H1 (cell line): ENCODE measurements at regions not wholly inside any gene's neighbourhood (a gene's known extent, or its start where the extent isn't known, plus 50 kb on each side); places are given as distances from the start of the nearest gene placed in this dataset.

Experiments
- ASH2L ChIP-seq: fragments of 200-600, 300-600 bp; sonication (generic); IDR thresholded peaks from one replicate; pipeline ENCODE4 v1.7.1; 2017; ENCODE audit warnings: low read length
- BCL11A ChIP-seq, 2 experiments: IDR thresholded peaks; one replicate each; pipeline ENCODE4 v1.6.1; 2011; ENCODE audit warnings: low read depth in 2 of 2, low read length in 2 of 2, mild to moderate bottlenecking in 2 of 2
- SAP30 ChIP-seq: fragments of 300-600 bp; sonication (generic); IDR thresholded peaks from 2 replicates; pipeline ENCODE4 v1.7.1; 2012; ENCODE audit warnings: low read length, moderate library complexity, mild to moderate bottlenecking, inconsistent platforms; ENCODE audit not compliant: insufficient read depth, insufficient replicate concordance
- TF ChIP-seq, protein P1 (sequence below): fragments of 300-600 bp; sonication (generic); IDR thresholded peaks from 2 replicates; pipeline ENCODE4 v1.7.1; 2012; ENCODE audit warnings: low read length, moderate library complexity, mild to moderate bottlenecking, inconsistent platforms; ENCODE audit not compliant: insufficient replicate concordance
- TF ChIP-seq, protein P2 (sequence below): IDR thresholded peaks from 2 replicates; pipeline ENCODE4 v1.6.1; 2012; ENCODE audit warnings: inconsistent platforms

GRCh38 chr6:74458536-74458935, 747.3 kb downstream of the COL12A1 start (continued):
- TF ChIP-seq, protein P1, sequence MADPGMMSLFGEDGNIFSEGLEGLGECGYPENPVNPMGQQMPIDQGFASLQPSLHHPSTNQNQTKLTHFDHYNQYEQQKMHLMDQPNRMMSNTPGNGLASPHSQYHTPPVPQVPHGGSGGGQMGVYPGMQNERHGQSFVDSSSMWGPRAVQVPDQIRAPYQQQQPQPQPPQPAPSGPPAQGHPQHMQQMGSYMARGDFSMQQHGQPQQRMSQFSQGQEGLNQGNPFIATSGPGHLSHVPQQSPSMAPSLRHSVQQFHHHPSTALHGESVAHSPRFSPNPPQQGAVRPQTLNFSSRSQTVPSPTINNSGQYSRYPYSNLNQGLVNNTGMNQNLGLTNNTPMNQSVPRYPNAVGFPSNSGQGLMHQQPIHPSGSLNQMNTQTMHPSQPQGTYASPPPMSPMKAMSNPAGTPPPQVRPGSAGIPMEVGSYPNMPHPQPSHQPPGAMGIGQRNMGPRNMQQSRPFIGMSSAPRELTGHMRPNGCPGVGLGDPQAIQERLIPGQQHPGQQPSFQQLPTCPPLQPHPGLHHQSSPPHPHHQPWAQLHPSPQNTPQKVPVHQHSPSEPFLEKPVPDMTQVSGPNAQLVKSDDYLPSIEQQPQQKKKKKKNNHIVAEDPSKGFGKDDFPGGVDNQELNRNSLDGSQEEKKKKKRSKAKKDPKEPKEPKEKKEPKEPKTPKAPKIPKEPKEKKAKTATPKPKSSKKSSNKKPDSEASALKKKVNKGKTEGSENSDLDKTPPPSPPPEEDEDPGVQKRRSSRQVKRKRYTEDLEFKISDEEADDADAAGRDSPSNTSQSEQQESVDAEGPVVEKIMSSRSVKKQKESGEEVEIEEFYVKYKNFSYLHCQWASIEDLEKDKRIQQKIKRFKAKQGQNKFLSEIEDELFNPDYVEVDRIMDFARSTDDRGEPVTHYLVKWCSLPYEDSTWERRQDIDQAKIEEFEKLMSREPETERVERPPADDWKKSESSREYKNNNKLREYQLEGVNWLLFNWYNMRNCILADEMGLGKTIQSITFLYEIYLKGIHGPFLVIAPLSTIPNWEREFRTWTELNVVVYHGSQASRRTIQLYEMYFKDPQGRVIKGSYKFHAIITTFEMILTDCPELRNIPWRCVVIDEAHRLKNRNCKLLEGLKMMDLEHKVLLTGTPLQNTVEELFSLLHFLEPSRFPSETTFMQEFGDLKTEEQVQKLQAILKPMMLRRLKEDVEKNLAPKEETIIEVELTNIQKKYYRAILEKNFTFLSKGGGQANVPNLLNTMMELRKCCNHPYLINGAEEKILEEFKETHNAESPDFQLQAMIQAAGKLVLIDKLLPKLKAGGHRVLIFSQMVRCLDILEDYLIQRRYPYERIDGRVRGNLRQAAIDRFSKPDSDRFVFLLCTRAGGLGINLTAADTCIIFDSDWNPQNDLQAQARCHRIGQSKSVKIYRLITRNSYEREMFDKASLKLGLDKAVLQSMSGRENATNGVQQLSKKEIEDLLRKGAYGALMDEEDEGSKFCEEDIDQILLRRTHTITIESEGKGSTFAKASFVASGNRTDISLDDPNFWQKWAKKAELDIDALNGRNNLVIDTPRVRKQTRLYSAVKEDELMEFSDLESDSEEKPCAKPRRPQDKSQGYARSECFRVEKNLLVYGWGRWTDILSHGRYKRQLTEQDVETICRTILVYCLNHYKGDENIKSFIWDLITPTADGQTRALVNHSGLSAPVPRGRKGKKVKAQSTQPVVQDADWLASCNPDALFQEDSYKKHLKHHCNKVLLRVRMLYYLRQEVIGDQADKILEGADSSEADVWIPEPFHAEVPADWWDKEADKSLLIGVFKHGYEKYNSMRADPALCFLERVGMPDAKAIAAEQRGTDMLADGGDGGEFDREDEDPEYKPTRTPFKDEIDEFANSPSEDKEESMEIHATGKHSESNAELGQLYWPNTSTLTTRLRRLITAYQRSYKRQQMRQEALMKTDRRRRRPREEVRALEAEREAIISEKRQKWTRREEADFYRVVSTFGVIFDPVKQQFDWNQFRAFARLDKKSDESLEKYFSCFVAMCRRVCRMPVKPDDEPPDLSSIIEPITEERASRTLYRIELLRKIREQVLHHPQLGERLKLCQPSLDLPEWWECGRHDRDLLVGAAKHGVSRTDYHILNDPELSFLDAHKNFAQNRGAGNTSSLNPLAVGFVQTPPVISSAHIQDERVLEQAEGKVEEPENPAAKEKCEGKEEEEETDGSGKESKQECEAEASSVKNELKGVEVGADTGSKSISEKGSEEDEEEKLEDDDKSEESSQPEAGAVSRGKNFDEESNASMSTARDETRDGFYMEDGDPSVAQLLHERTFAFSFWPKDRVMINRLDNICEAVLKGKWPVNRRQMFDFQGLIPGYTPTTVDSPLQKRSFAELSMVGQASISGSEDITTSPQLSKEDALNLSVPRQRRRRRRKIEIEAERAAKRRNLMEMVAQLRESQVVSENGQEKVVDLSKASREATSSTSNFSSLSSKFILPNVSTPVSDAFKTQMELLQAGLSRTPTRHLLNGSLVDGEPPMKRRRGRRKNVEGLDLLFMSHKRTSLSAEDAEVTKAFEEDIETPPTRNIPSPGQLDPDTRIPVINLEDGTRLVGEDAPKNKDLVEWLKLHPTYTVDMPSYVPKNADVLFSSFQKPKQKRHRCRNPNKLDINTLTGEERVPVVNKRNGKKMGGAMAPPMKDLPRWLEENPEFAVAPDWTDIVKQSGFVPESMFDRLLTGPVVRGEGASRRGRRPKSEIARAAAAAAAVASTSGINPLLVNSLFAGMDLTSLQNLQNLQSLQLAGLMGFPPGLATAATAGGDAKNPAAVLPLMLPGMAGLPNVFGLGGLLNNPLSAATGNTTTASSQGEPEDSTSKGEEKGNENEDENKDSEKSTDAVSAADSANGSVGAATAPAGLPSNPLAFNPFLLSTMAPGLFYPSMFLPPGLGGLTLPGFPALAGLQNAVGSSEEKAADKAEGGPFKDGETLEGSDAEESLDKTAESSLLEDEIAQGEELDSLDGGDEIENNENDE, result no peak
- TF ChIP-seq BCL11A (IDR thresholded peaks at IDR 0.05; ENCODE audit: low read depth in 2 of 2, low read length in 2 of 2), result no peak
- TF ChIP-seq, protein P2, sequence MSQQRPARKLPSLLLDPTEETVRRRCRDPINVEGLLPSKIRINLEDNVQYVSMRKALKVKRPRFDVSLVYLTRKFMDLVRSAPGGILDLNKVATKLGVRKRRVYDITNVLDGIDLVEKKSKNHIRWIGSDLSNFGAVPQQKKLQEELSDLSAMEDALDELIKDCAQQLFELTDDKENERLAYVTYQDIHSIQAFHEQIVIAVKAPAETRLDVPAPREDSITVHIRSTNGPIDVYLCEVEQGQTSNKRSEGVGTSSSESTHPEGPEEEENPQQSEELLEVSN, result no peak
- TF ChIP-seq ASH2L, result no peak
- no peak for TF ChIP-seq SAP30
